Mesodermal cell (in vitro differentiated cells): ENCODE measurements at regions not wholly inside any gene's neighbourhood (a gene's known extent, or its start where the extent isn't known, plus 50 kb on each side); places are given as distances from the start of the nearest gene placed in this dataset.

Experiments used
- H3K27ac ChIP-seq: 2 replicates; pipeline ENCODE4 v1.7.0; 2013; ENCODE audit warnings: mild to moderate bottlenecking, low read depth, low read length, moderate library complexity; ENCODE audit not compliant: severe bottlenecking
- H3K36me3 ChIP-seq: 2 replicates; pipeline ENCODE4 v1.7.1; 2013; ENCODE audit warnings: mild to moderate bottlenecking, low read length, moderate library complexity; ENCODE audit not compliant: control insufficient read depth, insufficient read depth
- H3K4me1 ChIP-seq: one replicate; pipeline ENCODE4 v1.7.1; 2013; ENCODE audit warnings: mild to moderate bottlenecking, low read length; ENCODE audit not compliant: insufficient read depth, control insufficient read depth, poor library complexity, severe bottlenecking
- H3K4me3 ChIP-seq: 2 replicates; pipeline ENCODE4 v1.7.0; 2013; ENCODE audit warnings: low read length, control low read depth, mild to moderate bottlenecking; ENCODE audit not compliant: insufficient read depth, poor library complexity, severe bottlenecking; ENCODE audit errors: extremely low read depth
- H3K9me3 ChIP-seq: 2 replicates; pipeline ENCODE4 v1.7.1; 2013; ENCODE audit warnings: mild to moderate bottlenecking, low read length, moderate library complexity; ENCODE audit not compliant: control insufficient read depth
- WGBS, 2 experiments: methylation state at CpG; one replicate each; pipeline ENCODE4 v1.1.5; 2013; ENCODE audit warnings: missing lambda C conversion rate in 2 of 2; ENCODE audit not compliant: insufficient coverage in 2 of 2; 5-methylcytosine and 5-hydroxymethylcytosine counted together

DNA sequence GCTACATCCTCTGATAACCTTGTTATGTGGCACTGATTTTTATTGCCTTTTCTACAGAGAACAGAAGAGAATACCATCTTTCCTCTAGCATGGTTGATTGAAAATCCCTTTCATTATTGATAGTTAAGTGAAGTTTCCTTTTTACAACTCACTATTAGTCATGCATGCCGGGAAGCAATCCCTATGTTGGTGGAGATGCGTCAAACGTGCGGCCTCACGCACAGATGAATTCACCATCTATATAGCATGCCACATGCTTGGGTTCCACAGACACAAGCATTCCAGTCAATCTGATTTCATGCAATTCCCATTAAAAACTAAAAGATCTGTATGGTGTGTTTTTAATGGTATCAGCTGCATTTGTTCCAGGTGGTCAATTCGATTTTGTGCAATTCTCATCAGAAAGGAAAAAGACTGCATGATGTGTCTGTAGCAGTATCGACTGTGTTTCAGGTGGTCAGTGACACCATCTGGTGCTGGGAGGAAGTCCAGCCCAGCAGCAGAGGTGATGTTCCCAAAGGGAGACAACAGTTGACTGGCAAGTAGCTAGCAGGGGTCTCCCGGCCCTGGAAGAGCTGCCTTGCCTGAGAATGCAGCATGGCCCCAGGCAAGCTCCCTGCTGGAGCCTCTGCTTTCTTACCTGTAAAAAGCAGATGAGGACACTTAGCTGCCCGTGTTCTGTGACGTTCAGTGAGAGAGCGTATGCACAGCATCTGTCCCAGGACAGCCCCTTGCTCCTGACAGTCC, 151.3 kb upstream of the NCK2 start:
- Histone ChIP-seq H3K9me3 (peaks cover 6% of the 10 kb centered on the region), H3K4me3 (no peak overlapping the region), H3K4me1 (no peaks in the 10 kb centered on the region), H3K27ac (no peak overlapping the region), H3K36me3 (no peaks in the 10 kb centered on the region)
- WGBS, 2 experiments, result 76 to 86% methylated on average over 5 to 6 of the region's 11 CpGs

DNA sequence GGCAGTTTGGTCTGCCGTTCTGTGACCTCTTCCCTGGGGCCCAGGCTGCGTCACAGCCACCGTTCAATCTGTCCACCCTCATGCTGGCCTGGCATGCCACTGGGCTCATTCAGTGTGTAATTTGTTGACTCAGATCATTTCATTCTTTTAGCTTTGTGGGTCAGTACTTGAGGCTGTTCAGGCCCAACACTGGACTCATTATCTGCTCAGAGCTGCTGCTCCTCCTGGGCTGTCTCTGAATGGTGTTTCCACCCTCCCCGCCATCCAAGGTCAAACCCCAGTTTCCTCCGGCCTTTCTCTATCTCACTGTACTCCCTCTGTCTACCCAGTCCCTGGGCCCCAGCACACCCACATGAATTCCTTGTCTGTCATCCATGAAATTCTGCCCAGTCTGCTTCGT, 152.4 kb upstream of the NCK2 start:
- H3K4me1 ChIP-seq, result no peaks in the 10 kb centered on the region
- 68 to 81% methylated on average over 2 to 3 of the region's 6 CpGs for WGBS, 2 experiments
- H3K4me3 ChIP-seq, result no peak overlapping the region
- peaks cover 6% of the 10 kb centered on the region for H3K9me3 ChIP-seq
- H3K27ac ChIP-seq, result no peak overlapping the region
- no peaks in the 10 kb centered on the region for H3K36me3 ChIP-seq

DNA sequence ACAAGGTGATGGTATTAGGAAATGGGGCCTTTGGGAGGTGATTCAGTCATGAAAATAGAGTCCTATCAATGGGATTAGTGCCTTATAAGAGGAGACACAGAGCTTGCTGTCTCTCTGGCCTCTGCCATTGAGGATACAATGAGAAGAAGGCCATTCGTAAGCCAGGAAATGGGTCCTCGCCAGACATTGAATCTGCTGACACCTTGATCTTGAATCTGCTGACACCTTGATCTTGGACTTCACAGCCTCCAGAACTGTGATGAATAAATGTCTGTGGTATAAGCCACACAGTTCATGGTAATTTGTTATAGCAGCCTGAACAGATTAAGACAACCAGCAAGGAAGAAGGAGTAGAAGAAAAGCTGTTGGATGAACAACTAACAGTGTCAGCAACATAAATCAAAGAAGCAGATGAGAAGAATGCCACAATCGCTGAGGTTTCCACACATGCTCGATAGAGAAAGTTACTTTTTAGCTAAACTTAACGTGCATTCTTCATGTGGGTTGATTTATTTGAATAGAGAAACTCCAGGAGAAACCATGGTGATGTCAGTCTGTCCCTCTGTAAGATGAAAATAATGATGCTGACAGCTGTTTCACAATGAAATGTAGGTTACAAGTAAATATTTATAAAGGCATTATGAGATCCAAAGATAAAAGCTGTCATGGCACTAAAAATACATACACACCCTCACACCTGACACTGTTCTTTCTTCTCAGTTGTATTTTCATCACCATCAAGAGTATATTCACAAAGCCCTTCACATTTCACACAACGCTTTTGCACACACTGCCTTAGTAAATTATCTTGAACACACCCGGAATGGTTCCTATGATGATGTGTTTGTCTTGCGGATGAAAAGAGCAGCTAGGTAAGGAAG, 153.7 kb upstream of the NCK2 start:
- Histone ChIP-seq H3K27ac (no peak overlapping the region), H3K4me1 (no peaks in the 10 kb centered on the region), H3K9me3 (peaks cover 6% of the 10 kb centered on the region), H3K4me3 (no peak overlapping the region), H3K36me3 (no peaks in the 10 kb centered on the region)
- 91 to 97% methylated on average over 4 to 6 of the region's 8 CpGs for WGBS, 2 experiments

DNA sequence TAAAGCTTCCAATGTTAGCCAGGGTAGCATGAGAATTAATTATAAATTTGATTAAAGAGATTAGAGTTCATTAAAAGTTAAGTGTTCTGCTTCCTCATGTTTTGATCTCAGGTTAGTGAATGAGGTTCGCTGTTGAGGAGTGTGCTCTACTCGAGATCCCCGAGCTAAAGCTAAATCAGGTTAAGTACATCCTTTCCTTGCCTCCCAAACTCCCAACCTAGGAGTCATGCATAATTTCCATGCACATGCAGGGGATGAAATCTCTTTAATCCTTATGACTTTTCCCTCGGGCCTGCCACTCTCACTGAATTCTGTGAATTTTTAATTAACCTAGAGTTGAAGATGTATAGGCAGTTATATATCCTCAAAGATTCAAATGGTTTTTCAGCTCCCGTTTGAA, 156.1 kb upstream of the NCK2 start:
- WGBS, 2 experiments, result 100% methylated on average over 2 to 3 of the region's 5 CpGs

DNA sequence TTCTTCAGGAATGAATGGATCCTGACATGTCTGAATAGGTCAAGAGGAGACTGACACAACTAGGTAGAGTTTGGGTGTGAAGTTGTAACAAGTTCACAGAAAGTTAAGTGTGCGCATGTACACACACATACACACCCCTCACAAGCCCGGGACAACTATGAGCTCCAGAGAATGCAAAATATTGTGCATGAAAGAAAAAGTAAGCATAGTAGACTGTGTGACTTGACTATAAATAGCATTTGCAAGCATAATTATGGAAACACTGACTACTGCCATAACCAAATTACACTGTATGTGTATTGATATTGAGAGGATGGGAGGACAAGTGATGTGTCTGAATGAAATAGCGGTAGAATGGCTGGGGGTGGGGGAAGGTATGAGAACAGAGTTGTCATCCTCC, 157.1 kb upstream of the NCK2 start:
- H3K4me3 ChIP-seq, result no peak overlapping the region
- peaks cover 3% of the 10 kb centered on the region for H3K4me1 ChIP-seq
- no peak overlapping the region for H3K27ac ChIP-seq
- WGBS, 2 experiments, result 80 to 86% methylated on average over 1 of the region's 3 CpGs
- peaks cover 6% of the 10 kb centered on the region for H3K9me3 ChIP-seq
- H3K36me3 ChIP-seq, result no peaks in the 10 kb centered on the region

More for the DNA sequence above, 156.1 kb upstream of the NCK2 start:
- Histone ChIP-seq H3K4me1 (peaks cover 3% of the 10 kb centered on the region), H3K9me3 (peaks cover 6% of the 10 kb centered on the region), H3K4me3 (no peak overlapping the region), H3K36me3 (no peaks in the 10 kb centered on the region), H3K27ac (no peak overlapping the region)

DNA sequence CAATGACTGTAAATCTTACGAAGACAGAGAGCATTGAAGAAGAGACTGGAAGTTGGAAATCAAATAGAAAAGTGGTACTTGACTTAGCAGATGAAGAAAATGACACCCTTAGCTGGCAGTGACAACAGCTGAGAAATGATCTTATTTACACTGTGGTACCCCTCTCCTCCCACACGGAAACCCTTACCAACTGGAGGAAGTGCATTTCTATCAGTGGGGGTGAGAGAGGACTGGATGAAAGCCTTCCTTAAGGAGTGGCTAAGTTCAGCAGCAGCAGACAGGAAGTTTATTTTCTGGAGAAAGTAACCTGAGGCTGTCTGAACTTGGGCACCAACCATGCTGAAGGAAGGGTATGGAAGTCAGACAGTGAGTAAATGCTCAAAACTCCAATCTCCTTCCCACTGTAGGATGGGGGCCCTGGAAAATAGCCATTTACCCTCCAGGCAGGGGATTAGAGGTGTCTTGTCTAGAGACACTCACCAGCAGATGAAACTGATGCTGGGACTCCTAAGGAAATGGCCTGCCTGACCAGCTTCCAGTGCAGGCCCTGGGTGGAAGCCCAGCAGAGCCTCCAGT, 160.2 kb upstream of the NCK2 start:
- 100% methylated on average over 1 of the region's 2 CpGs; no CpG with 5 or more reads in 1 of the 2 experiments for WGBS, 2 experiments
- Histone ChIP-seq H3K9me3 (peaks cover 6% of the 10 kb centered on the region), H3K4me3 (no peak overlapping the region), H3K36me3 (no peaks in the 10 kb centered on the region), H3K27ac (no peak overlapping the region), H3K4me1 (peaks cover 3% of the 10 kb centered on the region)

DNA sequence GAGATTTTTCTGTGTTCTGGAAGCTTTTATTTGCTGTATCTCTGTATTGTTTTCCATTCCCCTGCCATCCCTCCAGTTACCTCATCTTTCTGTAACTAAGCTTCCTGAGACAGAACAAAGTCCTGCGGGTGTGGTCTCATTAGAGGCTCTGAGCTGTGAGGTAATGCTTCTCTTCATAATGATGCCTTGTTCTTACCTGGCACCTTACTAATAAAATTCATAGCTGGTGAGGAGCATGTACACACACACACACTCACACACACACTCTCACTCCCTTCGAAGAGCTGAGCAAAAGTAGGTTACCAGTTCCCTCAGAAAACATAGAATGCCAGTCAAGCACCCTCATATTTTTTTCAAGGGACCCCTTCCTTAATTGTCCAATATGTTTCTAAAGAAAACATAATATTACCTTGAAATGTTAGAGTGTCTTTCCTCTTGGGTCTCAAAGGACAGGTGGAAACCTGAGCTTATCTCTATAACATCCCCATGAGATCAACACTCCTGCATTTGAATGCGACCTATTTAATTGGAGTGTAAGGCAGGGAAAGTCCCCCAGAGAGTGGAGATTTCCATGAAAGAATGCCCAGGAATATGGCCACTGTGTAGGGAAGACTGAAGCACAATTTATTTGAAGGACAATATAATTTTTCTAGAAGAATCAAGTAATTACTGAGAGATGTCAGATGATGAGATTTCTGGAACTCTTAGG, 161.6 kb upstream of the NCK2 start:
- peaks cover 3% of the 10 kb centered on the region for H3K4me1 ChIP-seq
- WGBS, 2 experiments, result 100% methylated on average over 1 to 2 of the region's 3 CpGs
- no peaks in the 10 kb centered on the region for H3K36me3 ChIP-seq
- H3K27ac ChIP-seq, result no peak overlapping the region
- H3K9me3 ChIP-seq, result no peaks in the 10 kb centered on the region
- no peak overlapping the region for H3K4me3 ChIP-seq

DNA sequence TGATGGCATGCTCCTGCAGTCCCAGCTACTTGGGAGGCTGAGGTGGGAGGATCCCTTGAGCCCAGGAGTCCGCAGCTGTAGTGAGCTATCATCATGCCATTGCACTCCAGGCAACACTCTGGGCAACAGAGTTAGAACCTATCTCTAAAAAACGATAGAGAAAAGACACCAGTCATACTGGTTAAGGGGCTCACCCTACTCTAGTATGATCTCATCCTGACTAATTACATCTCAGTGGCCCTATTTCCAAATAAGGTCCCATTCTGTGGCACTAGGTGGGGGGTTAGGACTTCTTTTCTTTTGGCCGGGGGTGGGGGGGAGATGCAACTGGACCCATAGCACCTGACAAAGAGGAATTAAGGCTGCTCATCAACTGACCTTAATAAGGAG, 163.2 kb upstream of the NCK2 start:
- Histone ChIP-seq H3K9me3 (no peaks in the 10 kb centered on the region), H3K4me1 (peaks cover 6% of the 10 kb centered on the region), H3K4me3 (no peak overlapping the region), H3K27ac (no peak overlapping the region), H3K36me3 (no peaks in the 10 kb centered on the region)
- WGBS, 2 experiments, result 78 to 95% methylated on average over 1 to 2 of the region's 3 CpGs

DNA sequence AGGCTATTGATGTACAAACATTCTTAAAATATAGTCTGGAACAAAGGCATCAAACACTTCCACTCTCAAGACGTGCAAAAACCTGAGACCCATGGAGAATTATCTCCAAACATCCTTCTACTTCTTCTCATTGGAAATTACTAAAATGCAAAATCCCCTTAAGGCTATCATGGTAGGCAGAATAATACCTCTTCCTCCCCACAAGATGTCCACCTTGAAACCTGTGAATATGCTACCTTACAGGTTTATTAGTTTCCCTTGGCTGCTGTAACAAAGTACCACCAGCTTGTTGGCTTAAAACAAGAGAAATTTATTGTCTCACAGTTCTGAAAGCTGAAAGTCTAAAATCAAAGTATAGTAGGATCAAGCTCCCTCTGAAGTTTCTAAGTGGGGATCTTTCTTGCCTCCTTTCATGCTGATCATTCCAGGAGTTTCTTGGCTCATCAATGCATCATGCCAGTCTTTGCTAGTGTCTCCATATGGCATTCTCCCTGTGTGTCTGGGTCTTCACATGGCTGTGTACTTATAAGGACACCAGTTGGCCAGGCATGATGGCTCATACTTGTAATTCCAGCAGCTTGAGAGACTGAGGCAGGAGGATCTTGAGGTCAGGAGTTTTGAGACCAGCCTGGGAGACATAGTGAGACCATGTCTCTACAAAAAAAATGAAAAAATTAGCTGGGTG, 163.7 kb upstream of the NCK2 start:
- H3K27ac ChIP-seq, result no peak overlapping the region
- 0% methylated on average over 1 of the region's 1 CpG for WGBS, 2 experiments

DNA sequence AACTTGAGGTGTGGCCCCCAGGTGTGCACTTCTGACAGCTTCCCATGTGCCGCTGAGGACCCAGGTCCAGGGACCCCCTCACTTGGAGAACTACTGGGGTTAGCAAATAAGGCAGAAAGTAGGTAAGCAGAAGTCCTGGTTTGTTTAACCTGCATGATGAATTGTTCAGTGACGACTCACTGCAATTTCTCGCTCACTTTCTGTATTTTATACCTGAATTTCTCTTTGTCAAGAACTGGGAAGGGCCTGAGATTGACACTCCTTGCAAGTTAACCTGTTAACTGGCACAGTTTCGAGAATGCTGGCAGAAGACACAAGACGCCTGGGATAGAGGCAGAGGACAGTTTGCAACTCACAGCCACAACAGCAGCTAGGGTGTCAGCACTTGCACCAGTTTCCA, 164.5 kb upstream of the NCK2 start:
- Histone ChIP-seq H3K4me1 (peaks cover 8% of the 10 kb centered on the region), H3K9me3 (no peaks in the 10 kb centered on the region), H3K27ac (no peak overlapping the region), H3K4me3 (no peak overlapping the region), H3K36me3 (no peaks in the 10 kb centered on the region)
- 78 to 84% methylated on average over 4 of the region's 5 CpGs for WGBS, 2 experiments

More for the DNA sequence above, 163.7 kb upstream of the NCK2 start:
- Histone ChIP-seq H3K4me3 (no peak overlapping the region), H3K36me3 (no peaks in the 10 kb centered on the region), H3K9me3 (no peaks in the 10 kb centered on the region), H3K4me1 (peaks cover 8% of the 10 kb centered on the region)
